ENCODE measurements at regions not wholly inside any gene's neighbourhood (a gene's known extent, or its start where the extent isn't known, plus 50 kb on each side); places are given as distances from the start of the nearest gene placed in this dataset.

DNA sequence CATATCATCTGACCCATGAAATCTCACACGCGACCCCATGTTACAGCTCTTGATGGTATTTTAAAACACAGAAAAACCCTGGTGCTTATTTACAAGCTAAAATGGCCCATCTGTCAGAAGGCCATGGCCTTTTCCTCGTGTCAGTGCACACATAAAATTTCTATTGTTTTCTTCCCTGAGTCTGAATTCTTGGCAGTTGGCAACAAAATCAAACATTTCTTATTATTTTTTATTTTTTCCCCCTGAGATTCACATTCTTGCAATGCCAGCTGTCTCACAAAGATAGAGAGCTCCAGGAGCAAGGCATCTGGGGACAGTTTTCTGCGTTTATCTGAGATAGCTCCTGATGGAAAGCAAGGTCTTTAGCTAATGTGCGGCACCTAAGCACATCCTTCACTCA, 818.1 kb upstream of the TMEM132C start:
- Histone ChIP-seq H3K36me3 (replicated peaks in 1 of 2) (no peaks in the 10 kb centered on the region), H3K27me3 (no peaks in the 10 kb centered on the region), H3K4me3 (no peak overlapping the region), H3K9me3 (replicated peaks in 1 of 3) (no peaks in the 10 kb centered on the region), H3K4me1 (replicated peaks in 1 of 2) (peaks cover 0 to 6% of the 10 kb centered on the region in 2 donors), H3K27ac (no peak overlapping the region)
- DNase-seq = no peak
- TF ChIP-seq, protein P1, sequence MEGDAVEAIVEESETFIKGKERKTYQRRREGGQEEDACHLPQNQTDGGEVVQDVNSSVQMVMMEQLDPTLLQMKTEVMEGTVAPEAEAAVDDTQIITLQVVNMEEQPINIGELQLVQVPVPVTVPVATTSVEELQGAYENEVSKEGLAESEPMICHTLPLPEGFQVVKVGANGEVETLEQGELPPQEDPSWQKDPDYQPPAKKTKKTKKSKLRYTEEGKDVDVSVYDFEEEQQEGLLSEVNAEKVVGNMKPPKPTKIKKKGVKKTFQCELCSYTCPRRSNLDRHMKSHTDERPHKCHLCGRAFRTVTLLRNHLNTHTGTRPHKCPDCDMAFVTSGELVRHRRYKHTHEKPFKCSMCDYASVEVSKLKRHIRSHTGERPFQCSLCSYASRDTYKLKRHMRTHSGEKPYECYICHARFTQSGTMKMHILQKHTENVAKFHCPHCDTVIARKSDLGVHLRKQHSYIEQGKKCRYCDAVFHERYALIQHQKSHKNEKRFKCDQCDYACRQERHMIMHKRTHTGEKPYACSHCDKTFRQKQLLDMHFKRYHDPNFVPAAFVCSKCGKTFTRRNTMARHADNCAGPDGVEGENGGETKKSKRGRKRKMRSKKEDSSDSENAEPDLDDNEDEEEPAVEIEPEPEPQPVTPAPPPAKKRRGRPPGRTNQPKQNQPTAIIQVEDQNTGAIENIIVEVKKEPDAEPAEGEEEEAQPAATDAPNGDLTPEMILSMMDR (IDR thresholded peaks at IDR 0.05) = no peak
- no peak for TF ChIP-seq POLR2A (IDR thresholded peaks at IDR 0.05)
- intact Hi-C loops (cut with DNase I) = no loop called here
- 62 to 79% (median 71%) methylated on average over 5 of the region's 5 CpGs for WGBS, 4 donors

DNA sequence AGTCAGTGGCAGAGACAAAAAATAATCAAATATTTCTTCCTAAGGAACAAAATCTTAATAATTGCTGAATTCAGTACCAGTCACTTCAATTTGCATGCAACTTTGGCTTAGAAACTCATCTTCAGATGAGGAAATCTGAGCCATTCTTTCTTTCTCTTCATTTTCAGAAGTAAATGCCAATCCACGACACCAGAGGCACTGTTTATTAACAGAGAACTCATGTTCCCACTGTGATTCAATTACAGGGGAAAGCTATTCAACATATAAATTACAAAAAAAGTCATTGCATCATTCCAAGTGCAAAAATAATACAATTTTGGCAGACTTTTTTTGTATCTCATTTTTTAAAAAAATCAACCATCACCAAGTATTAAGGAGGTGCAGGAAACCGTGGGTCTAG, 816.1 kb upstream of the TMEM132C start:
- TF ChIP-seq, protein P1 (IDR thresholded peaks at IDR 0.05) = no peak
- no peak for TF ChIP-seq POLR2A (IDR thresholded peaks at IDR 0.05)
- WGBS, 4 donors = 37 to 64% (median 52%) methylated on average over 2 of the region's 2 CpGs
- H3K36me3 ChIP-seq (replicated peaks in 1 of 2) = no peaks in the 10 kb centered on the region
- H3K9me3 ChIP-seq (replicated peaks in 1 of 3) = no peaks in the 10 kb centered on the region
- intact Hi-C loops (cut with DNase I) = no loop called here
- H3K4me1 ChIP-seq (replicated peaks in 1 of 2) = peaks cover 0 to 4% of the 10 kb centered on the region in 2 donors
- H3K27me3 ChIP-seq = peaks cover 13% of the 10 kb centered on the region
- H3K27ac ChIP-seq = no peak overlapping the region
- DNase-seq = no peak
- no peak overlapping the region for H3K4me3 ChIP-seq

DNA sequence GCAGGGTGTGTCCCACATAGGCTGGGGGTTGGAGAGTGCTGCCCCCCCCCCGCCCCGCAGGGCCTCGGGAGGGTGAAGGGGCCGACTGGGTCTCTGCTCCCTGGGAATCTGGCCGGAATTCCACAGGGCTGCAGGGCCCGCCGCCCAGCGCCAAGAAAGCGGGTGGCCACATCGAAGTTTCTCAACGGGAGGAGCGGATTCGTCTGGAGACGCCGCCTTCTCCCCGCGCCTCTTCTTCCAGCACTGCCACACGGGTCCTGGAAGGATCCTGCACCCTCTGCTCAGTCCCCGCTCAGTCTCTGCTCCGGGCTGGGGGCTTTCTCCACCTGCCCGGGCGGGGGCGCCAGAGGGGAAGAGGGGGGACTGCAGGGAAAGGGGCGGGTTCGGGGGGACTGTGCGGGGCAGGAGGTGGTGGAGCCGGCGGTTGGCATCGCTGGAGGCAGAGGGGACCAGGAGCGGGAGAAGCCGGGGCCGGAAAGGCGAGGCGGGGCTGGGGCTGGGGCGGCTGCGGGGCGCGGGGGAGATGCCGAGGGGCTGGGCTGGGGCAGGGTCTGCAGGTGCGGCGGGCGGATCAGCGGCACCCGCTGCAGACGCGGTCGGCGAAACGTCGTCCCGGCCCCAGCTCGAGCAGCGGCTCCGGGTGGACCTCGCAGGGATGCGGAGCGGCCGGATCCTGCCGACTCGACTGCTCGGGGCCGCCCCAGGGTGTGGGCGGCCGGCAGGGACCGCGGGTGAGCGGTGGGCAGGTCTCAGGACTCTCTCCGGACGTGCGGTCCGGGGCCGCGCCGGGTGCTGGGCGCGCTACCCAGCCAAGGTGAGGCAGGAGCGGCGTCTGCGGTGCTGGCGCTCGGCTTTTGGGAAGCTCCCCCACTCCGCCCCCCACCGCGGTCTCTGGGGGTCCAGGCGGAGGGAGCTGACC, 811.4 kb upstream of the TMEM132C start:
- no peak for TF ChIP-seq POLR2A (IDR thresholded peaks at IDR 0.05)
- TF ChIP-seq, protein P1 (IDR thresholded peaks at IDR 0.05) = no peak
- WGBS, 4 donors = 3 to 10% (median 6%) methylated on average over 4 to 85 of the region's 85 CpGs
- no peak overlapping the region for H3K27ac ChIP-seq
- no peaks in the 10 kb centered on the region for H3K9me3 ChIP-seq (replicated peaks in 1 of 3)
- peaks cover 0 to 4% of the 10 kb centered on the region in 2 donors for H3K4me1 ChIP-seq (replicated peaks in 1 of 2)
- intact Hi-C loops (cut with DNase I) = no loop called here
- H3K27me3 ChIP-seq = peaks cover 23% of the 10 kb centered on the region
- peak overlapping the region in 1 of 4 donors; percentile 42 for H3K4me3 ChIP-seq
- no peaks in the 10 kb centered on the region for H3K36me3 ChIP-seq (replicated peaks in 1 of 2)
- DNase-seq = no peak

DNA sequence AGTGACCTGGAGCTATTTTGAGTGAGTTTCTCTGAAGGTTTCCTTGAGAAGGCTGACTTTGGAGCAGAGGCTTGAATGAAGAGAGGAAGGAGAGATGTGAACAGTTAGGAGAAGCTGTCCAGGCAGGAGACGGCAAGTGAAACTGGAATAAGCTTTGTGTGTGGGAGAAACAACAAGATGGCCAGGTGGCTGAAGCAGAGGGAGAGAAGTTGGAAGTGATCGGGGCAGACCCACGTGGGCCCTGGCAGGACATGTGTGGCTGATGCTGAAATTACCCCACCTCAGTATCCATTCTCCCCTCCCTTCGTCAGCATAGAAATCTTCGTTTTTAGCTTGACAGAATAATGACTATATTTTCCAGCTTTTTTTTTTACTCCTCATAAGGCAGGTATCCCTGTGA, 809.2 kb upstream of the TMEM132C start:
- Histone ChIP-seq H3K27ac (no peak overlapping the region), H3K27me3 (peaks cover 23% of the 10 kb centered on the region), H3K36me3 (replicated peaks in 1 of 2) (no peaks in the 10 kb centered on the region), H3K4me1 (replicated peaks in 1 of 2) (peaks cover 0 to 4% of the 10 kb centered on the region in 2 donors), H3K4me3 (no peak overlapping the region), H3K9me3 (replicated peaks in 1 of 3) (no peaks in the 10 kb centered on the region)
- intact Hi-C loops (cut with DNase I) = no loop called here
- no peak for DNase-seq
- WGBS, 4 donors = 81 to 87% (median 83%) methylated on average over 5 of the region's 5 CpGs
- TF ChIP-seq, protein P1 (IDR thresholded peaks at IDR 0.05) = no peak
- TF ChIP-seq POLR2A (IDR thresholded peaks at IDR 0.05) = no peak

All from adrenal gland (tissue), 9 donors.